ENCODE measurements at regions not wholly inside any gene's neighbourhood (a gene's known extent, or its start where the extent isn't known, plus 50 kb on each side); places are given as distances from the start of the nearest gene placed in this dataset.
"Not testable (repeated sequence)": the region's sequence is repeated elsewhere in the genome, so short reads cannot be mapped to it uniquely, and the experiment has no call there.

DNA sequence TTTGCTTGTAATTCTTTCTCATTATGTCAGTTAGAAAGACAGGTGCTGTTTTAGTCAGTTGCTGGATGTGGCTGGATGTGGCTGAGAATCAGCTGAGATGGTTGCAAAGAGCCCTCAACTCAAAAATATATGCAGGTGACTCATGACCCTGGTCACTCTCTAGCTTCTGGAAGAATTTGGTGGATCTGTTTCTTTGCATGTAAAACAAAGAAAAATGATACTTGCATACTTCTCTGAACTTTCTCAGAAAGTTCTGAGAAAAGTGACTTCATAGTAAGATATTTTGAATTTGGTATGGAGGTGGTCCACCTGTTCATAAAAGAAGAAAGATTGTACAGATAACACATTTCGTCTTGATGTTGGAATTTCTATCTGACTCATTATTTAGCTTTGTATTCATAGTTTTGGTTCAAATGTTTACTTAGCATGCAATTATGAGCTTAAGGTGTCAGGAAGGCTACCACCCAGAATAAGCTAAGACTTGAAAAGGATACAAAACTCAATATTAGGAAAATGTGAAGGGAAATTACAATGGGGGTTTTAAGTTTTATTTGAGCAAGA lies 163.2 kb upstream of the OLIG3 start:
- no peak for DNase-seq

- DNase-seq = no peak
Observed at GRCh38 chr6:137658287-137658686, 164.1 kb upstream of the OLIG3 start.

DNA sequence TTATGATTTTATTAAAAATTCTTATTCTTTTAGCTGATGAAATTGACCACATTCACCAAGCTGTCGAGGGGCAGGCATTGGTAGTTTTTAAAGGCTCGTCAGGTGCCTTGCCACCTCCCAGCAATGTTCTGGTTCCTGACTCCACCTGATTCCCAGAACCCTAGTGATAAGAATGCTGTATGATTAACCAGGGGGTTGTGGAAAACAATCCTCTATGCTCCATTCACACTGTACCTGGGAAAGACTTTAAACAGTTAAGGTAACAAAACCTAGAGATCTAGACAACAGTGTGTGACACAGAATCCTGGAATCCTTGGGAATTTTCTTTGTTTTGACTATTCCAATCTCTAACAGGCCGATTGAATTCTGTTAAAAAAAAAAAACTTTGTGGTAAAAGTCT lies 165.7 kb upstream of the OLIG3 start:
- no peak for DNase-seq

DNA sequence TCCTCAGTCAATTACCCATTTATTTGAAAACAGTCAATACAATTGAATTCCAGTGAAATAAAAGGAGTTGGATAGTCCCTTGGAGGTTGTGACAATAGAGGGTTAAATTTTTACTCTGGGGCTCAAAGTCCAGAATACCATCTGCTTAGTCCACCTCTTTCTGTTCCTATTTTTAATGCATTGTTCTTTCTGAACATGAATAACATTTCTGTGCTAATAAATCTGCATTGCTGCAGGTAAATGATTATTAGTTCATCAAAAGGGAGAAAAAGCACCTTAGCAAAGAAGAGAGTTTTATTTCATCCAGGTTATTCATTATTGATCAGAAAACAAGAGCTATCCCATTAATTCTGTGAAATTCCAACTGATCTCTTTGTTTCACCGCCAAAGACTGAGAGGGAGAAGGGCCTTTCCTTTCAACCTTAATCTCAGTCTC lies 166.1 kb upstream of the OLIG3 start:
- DNase-seq = no peak

DNA sequence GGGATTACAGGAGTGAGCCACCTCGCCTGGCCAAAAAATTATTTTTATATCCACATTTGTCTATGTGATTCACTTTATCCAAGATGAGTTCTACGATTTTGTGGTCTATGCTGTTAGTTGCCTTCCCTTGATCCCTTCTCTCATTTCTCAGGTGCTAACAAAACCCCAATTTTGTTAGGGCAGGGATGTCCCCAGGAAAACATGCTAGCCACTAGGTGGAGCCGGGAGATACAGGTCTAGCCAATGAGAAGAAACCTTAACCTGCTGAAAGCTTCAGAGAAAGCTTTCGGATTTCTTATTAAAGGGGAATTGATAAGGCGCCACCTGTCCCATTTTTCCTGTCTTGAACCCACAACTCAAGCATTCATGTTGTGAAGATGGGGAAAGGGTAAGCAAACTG lies 167.4 kb upstream of the OLIG3 start:
- peak; percentile 21 to 48 for DNase-seq

- DNase-seq = no peak
Observed at GRCh38 chr6:137664183-137664582, 170.0 kb upstream of the OLIG3 start.

DNA sequence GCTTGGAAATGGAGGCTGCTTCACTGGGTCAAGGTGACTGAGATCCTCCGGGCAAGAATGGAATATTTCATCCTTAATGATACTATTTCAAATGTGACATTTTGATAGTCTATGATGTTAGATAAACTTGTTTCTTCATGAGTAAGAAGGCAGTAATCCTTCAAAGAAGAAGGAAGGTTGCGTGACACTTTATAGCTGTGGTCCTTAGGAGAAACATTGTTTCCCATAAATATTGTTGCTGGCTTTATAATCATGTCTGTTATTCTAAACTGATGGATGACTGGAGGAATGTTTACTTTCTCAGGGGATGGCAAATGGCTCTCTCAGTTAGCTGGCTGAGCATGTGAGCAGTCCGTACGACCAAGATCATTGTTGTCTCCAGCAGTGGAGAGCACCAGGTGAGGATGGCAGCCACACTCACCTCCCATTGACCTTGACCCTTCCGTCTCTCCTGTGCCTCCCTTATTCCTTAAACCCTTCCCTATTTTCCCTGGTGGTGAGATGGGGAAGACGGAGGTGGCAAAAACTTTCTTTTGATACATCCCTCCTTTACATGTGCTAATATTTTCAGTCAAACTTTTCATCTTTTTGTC lies 171.2 kb upstream of the OLIG3 start:
- no peak for DNase-seq

- DNase-seq = peak in 1 of 2 donors; percentile 35
Observed at GRCh38 chr6:137666202-137666774, 172.1 kb upstream of the OLIG3 start.

- no peak for DNase-seq
Observed at GRCh38 chr6:137673603-137674002, 179.4 kb upstream of the OLIG3 start.

DNA sequence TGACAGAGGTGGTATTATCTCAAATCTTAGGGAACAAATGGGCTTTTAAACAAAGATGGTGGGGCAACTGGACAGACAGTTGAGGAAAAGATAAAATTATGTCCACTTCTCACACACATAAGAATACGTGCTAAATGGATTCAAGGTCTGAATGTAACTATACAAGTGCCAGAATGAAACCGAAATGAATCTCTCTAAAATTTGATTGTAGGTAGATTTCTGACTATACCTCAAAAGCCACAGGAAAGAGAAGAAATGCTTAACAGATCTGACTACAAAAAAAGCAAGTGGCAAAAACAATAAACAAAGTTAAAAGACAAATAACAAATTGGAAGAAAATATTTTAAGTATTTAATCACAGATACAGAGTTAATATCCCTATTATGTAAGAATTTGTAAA lies 182.7 kb upstream of the OLIG3 start:
- peak in 1 of 2 donors; percentile 21 for DNase-seq

DNA sequence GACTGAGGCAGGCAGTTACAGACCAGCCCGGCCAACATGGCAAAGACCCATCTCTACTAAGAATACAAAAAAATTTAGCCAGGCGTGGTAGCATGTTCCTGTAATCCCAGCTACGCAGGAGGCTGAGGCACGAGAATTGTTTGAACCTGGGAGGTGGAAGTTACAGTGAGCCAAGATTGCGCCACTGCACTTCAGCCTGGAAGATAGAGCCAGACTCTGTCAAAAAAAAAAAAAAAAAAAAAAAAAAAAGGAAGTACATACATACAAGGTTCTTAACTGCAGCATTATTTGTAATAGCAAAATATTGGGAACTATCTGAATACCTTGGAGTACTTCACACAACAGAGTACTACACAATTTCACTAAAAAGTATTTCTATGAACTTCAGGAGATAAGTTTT lies 183.5 kb upstream of the OLIG3 start:
- peak in 1 of 2 donors; percentile 48 for DNase-seq

- no peak for DNase-seq
Observed at GRCh38 chr6:137678451-137678850, 184.3 kb upstream of the OLIG3 start.

- no peak for DNase-seq
Observed at GRCh38 chr6:137680705-137681346, 186.2 kb upstream of the TNFAIP3 start.

- DNase-seq = no peak
Observed at GRCh38 chr6:137681445-137682009, 185.5 kb upstream of the TNFAIP3 start.

DNA sequence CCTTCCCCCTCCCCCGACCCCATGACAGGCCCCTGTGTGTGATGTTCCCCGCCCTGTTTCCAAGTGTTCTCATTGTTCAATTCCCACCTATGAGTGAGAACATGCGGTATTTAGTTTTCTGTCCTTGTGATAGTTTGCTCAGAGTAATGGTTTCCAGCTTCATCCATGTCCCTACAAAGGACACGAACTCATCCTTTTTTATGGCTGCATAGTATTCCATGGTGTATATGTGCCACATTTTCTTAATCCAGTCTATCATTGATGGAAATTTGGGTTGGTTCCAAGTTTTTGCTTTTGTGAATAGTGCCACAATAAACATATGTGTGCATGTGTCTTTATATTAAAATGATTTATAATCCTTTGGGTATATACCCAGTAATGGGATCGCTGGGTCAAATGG lies 184.4 kb upstream of the TNFAIP3 start:
- not testable (repeated sequence) for DNase-seq

GRCh38 chr6:137683916-137684315 lies 183.1 kb upstream of the TNFAIP3 start:
- no peak for DNase-seq

DNA sequence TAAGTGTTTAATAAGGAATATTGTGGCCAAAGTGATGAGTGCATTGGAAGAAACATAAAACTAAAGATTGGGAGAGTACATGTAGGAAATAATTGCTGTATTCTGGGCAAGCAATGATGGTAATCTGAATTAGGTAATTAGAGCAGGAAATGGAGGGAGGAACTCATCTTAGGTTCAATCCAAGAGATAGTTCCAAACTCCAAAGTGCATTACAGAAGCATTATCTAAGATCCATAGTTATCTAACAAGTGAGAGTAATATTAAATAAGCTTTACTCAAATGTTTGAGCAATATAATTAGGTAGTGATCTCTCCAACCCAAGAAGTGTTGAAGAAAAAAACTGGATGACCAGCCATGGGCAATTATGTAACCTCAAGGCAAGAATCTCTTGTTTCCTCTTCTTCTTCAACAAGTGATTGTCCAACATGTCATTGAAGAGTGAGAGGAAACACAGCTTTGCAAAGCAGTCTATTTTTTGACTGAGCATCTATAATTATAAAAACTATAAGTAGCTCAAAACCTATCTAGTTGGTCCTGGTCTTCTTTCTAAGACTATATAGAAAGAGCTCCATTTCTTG lies 181.2 kb upstream of the TNFAIP3 start:
- DNase-seq = no peak

DNA sequence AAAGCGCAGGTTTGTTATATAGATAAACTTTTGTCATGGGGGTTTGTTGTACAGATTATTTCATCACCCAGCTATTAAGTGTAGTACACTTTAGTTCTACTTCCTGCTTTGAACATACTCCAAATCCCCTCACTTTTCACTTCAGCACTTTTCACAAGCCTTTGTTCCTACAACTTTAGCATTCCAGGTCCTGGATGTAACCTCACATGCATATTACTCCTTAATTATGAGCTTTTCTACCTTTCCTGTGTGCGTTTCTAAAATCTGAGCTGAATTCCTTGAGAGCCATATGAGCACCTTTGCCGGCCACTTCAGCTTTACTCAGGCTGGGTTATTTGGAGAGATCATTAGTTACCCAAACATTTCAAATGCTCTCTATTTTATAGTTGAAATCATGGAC lies 179.2 kb upstream of the TNFAIP3 start:
- DNase-seq = no peak

GRCh38 chr6:137688230-137688971 lies 178.7 kb upstream of the TNFAIP3 start:
- DNase-seq = no peak

- no peak for DNase-seq
Observed at GRCh38 chr6:137689377-137689776, 177.7 kb upstream of the TNFAIP3 start.

- DNase-seq = no peak
Observed at GRCh38 chr6:137690034-137690433, 177.0 kb upstream of the TNFAIP3 start.

DNA sequence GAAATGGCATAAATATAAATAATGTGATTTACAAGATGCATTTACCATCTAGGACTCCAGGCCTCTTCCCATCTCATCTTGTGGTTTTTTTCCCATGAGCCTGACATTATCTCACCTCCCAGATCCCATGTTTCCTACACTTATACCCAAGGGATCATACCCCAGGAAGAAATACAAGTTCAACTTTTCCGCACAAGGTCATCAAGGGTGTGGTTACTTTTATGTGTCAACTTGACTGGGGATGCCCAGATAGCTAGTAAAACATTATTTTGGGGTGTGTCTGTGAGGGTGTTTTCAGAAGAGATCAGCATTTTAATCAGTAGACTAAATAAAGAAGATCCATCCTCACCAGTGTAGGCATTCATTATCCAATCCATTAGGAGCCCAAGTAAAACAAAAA lies 176.3 kb upstream of the TNFAIP3 start:
- no peak for DNase-seq

GRCh38 chr6:137692308-137692707 lies 174.8 kb upstream of the TNFAIP3 start:
- DNase-seq = no peak

All from CD4-positive, alpha-beta T cell treated with Interferon alpha-2 for 1 hour (primary cell).